Prostate gland (tissue), 2 donors: ENCODE measurements at regions not wholly inside any gene's neighbourhood (a gene's known extent, or its start where the extent isn't known, plus 50 kb on each side); places are given as distances from the start of the nearest gene placed in this dataset.

ENCODE experiments used
- POLR2A ChIP-seq: fragments of 450-650 bp; IDR thresholded peaks from one replicate; pipeline ENCODE4 v1.6.1; 2016; ENCODE audit warnings: antibody characterized with exemption, mild to moderate bottlenecking
- POLR2AphosphoS5 ChIP-seq: sonication (generic); formaldehyde crosslinking; IDR thresholded peaks from one replicate; pipeline ENCODE4 v1.6.1; 2017; ENCODE audit warnings: antibody characterized with exemption
- TF ChIP-seq, protein P1 (sequence below), 4 experiments: fragments of 200-600 bp in 2 of 4; fragments of 450-650 bp in 2 of 4; sonication (generic) in 2 of 4; IDR thresholded peaks; 1 replicate in 3 of 4; 2 replicates in 1 of 4; pipeline ENCODE4 v1.5.1; 2016 to 2019; ENCODE audit warnings: antibody characterized with exemption in 4 of 4, mild to moderate bottlenecking in 2 of 4, moderate library complexity in 2 of 4

DNA sequence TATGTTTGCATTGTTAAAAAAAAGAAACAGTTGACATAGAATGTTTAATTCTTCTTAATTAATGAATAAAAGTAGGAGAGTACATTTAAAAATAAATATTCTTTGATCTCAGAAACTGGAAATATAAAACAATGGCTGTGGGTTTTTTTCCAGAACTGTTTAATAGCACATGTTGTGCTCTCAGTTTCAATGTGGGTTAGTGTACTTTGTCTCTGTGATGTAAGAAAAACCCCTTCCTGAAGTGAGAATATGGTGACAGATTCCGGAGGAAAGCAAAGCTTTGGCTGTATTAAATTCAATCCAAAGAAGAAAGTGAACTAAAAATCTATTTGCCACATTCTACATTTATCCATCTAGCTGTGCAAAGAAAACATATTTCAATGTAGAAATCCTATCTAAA lies 261.9 kb upstream of the ADGRL3 start:
- TF ChIP-seq, protein P1, sequence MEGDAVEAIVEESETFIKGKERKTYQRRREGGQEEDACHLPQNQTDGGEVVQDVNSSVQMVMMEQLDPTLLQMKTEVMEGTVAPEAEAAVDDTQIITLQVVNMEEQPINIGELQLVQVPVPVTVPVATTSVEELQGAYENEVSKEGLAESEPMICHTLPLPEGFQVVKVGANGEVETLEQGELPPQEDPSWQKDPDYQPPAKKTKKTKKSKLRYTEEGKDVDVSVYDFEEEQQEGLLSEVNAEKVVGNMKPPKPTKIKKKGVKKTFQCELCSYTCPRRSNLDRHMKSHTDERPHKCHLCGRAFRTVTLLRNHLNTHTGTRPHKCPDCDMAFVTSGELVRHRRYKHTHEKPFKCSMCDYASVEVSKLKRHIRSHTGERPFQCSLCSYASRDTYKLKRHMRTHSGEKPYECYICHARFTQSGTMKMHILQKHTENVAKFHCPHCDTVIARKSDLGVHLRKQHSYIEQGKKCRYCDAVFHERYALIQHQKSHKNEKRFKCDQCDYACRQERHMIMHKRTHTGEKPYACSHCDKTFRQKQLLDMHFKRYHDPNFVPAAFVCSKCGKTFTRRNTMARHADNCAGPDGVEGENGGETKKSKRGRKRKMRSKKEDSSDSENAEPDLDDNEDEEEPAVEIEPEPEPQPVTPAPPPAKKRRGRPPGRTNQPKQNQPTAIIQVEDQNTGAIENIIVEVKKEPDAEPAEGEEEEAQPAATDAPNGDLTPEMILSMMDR (IDR thresholded peaks at IDR 0.05): no peak
- TF ChIP-seq POLR2AphosphoS5 (no peak), POLR2A (no peak)
